ENCODE measurements at regions not wholly inside any gene's neighbourhood (a gene's known extent, or its start where the extent isn't known, plus 50 kb on each side); places are given as distances from the start of the nearest gene placed in this dataset.

DNA sequence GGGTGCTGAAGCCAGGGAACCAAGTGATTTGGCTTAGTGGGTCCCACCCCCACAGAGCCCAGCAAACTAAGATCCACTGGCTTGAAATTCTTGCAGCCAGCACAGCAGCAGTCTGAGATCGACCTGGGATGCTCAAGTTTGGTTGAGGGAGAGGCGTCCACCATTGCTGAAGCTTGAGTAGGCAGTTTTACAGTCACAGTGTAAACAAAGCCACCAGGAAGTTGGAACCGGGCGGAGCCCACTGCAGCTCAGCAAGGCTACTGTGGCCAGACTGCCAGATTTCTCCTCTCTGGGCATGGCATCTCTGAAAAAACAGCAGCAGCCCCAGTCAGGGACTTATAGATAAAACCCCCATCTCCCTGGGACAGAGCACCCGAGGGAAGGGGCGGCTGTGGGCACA is 424.1 kb upstream of the TENM4 start:
- CTCF ChIA-PET, result no interaction called here
- H2BK15ac ChIP-seq (ENCODE audit: low read depth, low read length), result no peak overlapping the region
- intact Hi-C loops (cut with micrococcal nuclease) (no loop called here), dilution Hi-C loops (cut with HindIII; ENCODE audit: low sequenced_read_pairs, unreplicated experiment) (no loop called here), in situ Hi-C loops (cut with MboI; ENCODE audit: low sequenced_read_pairs) (no loop called here)
- no peaks in the 10 kb centered on the region for H3K9me3 ChIP-seq (ENCODE audit: control insufficient read depth, insufficient read depth, low read length)
- no peaks in the 10 kb centered on the region for H3K79me1 ChIP-seq (ENCODE audit: low read depth in 1 of 2, low read length in 2 of 2)
- H3K9ac ChIP-seq (ENCODE audit: low read depth, low read length), result no peak overlapping the region
- H2BK120ac ChIP-seq (ENCODE audit: low read depth, low read length), result no peak overlapping the region
- no peak overlapping the region for H2BK5ac ChIP-seq (ENCODE audit: low read depth, low read length, poor library complexity, severe bottlenecking)
- no peak overlapping the region for H3K4ac ChIP-seq (ENCODE audit: low read depth, low read length)
- ATAC-seq (ENCODE audit: low read depth) (no peak), DNase-seq (no peak)
- no peak overlapping the region for H4K5ac ChIP-seq (ENCODE audit: low read depth, low read length)
- 81% methylated on average over 5 of the region's 6 CpGs; no CpG with 5 or more reads in 1 of the 2 experiments for WGBS, 2 experiments (ENCODE audit: extremely low coverage in 2 of 2, insufficient read length in 1 of 2)
- no peak overlapping the region for H2AFZ ChIP-seq (replicated peaks; ENCODE audit: low read length, poor library complexity)
- H3K18ac ChIP-seq (ENCODE audit: low read depth, low read length), result no peak overlapping the region
- no peaks in the 10 kb centered on the region for H4K20me1 ChIP-seq (ENCODE audit: insufficient read depth, low read length)
- H2BK20ac ChIP-seq (ENCODE audit: low read depth, low read length), result no peak overlapping the region
- H3K4me1 ChIP-seq (ENCODE audit: control insufficient read depth, insufficient read depth, low read length), result no peaks in the 10 kb centered on the region
- no peak overlapping the region for H3K4me3 ChIP-seq (ENCODE audit: insufficient read depth, low read depth, low read length)
- no peak overlapping the region for H4K91ac ChIP-seq (ENCODE audit: insufficient read depth, low read depth, low read length)
- POLR2A ChIA-PET (ENCODE audit: unreplicated experiment), result no interaction called here
- no TSS peak for BruUV-seq (replicated peaks)
- no peak overlapping the region for H3K56ac ChIP-seq (ENCODE audit: extremely low read depth, insufficient read depth, low read length)
- no peak overlapping the region for H4K8ac ChIP-seq (ENCODE audit: low read depth in 2 of 2, low read length in 2 of 2)
- TF ChIP-seq RAD21 (IDR thresholded peaks at IDR 0.05; ENCODE audit: low read length), result no peak
- TF ChIP-seq POLR2A (IDR thresholded peaks at IDR 0.05; ENCODE audit: low read depth, low read length), result no peak
- no peak for TF ChIP-seq MAFK (IDR thresholded peaks at IDR 0.05; ENCODE audit: low read depth, low read length)
- no peak for TF ChIP-seq MXI1 (IDR thresholded peaks at IDR 0.05; ENCODE audit: borderline replicate concordance, low read depth, low read length)
- TF ChIP-seq CHD1 (IDR thresholded peaks at IDR 0.05; ENCODE audit: low read depth, low read length), result no peak
- no peak for TF ChIP-seq ELK1 (IDR thresholded peaks at IDR 0.05; ENCODE audit: borderline replicate concordance, low read depth, low read length)
- TF ChIP-seq FOS (IDR thresholded peaks at IDR 0.05; ENCODE audit: low read depth, low read length), result no peak
- no peak for TF ChIP-seq BHLHE40 (IDR thresholded peaks at IDR 0.05; ENCODE audit: low read depth, low read length)
- TF ChIP-seq, protein P1, sequence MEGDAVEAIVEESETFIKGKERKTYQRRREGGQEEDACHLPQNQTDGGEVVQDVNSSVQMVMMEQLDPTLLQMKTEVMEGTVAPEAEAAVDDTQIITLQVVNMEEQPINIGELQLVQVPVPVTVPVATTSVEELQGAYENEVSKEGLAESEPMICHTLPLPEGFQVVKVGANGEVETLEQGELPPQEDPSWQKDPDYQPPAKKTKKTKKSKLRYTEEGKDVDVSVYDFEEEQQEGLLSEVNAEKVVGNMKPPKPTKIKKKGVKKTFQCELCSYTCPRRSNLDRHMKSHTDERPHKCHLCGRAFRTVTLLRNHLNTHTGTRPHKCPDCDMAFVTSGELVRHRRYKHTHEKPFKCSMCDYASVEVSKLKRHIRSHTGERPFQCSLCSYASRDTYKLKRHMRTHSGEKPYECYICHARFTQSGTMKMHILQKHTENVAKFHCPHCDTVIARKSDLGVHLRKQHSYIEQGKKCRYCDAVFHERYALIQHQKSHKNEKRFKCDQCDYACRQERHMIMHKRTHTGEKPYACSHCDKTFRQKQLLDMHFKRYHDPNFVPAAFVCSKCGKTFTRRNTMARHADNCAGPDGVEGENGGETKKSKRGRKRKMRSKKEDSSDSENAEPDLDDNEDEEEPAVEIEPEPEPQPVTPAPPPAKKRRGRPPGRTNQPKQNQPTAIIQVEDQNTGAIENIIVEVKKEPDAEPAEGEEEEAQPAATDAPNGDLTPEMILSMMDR (conservative IDR thresholded peaks at IDR 0.05; ENCODE audit: low read depth, low read length), result no peak
- no peak for TF ChIP-seq USF2 (IDR thresholded peaks at IDR 0.05; ENCODE audit: low read depth, low read length)
- no peak for TF ChIP-seq CEBPB (IDR thresholded peaks at IDR 0.05; ENCODE audit: low read depth, low read length)
- TF ChIP-seq NFE2L2 (IDR thresholded peaks at IDR 0.05; ENCODE audit: low read depth, low read length), result no peak
- no peak for TF ChIP-seq RFX5 (IDR thresholded peaks at IDR 0.05; ENCODE audit: low read depth, low read length)
- no peak for TF ChIP-seq RCOR1 (IDR thresholded peaks at IDR 0.05; ENCODE audit: insufficient replicate concordance, low read length)
- TF ChIP-seq MAZ (IDR thresholded peaks at IDR 0.05; ENCODE audit: borderline replicate concordance, low read depth, low read length), result no peak
- TF ChIP-seq SMC3 (IDR thresholded peaks at IDR 0.05; ENCODE audit: low read depth, low read length), result no peak
- H3K23ac ChIP-seq (ENCODE audit: low read depth, low read length), result no peak overlapping the region
- H2AK5ac ChIP-seq (ENCODE audit: low read depth, low read length), result no peak overlapping the region
- H3K4me2 ChIP-seq (ENCODE audit: low read depth, low read length), result no peak overlapping the region
- no peak overlapping the region for H2AK9ac ChIP-seq (replicated peaks; ENCODE audit: low read depth, low read length, poor library complexity)
- no peaks in the 10 kb centered on the region for H3K27me3 ChIP-seq (ENCODE audit: control insufficient read depth, insufficient read depth, low read length)
- H3K9me1 ChIP-seq (ENCODE audit: insufficient read depth, low read length), result no peaks in the 10 kb centered on the region
- no peaks in the 10 kb centered on the region for H3K36me3 ChIP-seq (ENCODE audit: control insufficient read depth, insufficient read depth, low read length)
- no peak overlapping the region for H3K27ac ChIP-seq (ENCODE audit: insufficient read depth, low read length)
- no peak overlapping the region for H3K14ac ChIP-seq (replicated peaks; ENCODE audit: low read depth, low read length)
